OCI-LY1 (cell line): ENCODE measurements at regions not wholly inside any gene's neighbourhood (a gene's known extent, or its start where the extent isn't known, plus 50 kb on each side); places are given as distances from the start of the nearest gene placed in this dataset.

Experiments used
- EZH2 ChIP-seq: fragments of 200-600 bp; sonication (generic), shearing (Covaris generic); IDR thresholded peaks from 2 replicates; pipeline ENCODE4 v1.8.0; 2017; ENCODE audit warnings: borderline replicate concordance, mixed run types, mild to moderate bottlenecking, antibody characterized with exemption, low read length, moderate library complexity, mixed read lengths
- TF ChIP-seq, protein P1 (sequence below): fragments of 200-600 bp; sonication (generic), shearing (Covaris generic); IDR thresholded peaks from 2 replicates; pipeline ENCODE4 v1.5.1; 2017; ENCODE audit warnings: mild to moderate bottlenecking, antibody characterized with exemption, low read length, moderate library complexity, mixed read lengths

DNA sequence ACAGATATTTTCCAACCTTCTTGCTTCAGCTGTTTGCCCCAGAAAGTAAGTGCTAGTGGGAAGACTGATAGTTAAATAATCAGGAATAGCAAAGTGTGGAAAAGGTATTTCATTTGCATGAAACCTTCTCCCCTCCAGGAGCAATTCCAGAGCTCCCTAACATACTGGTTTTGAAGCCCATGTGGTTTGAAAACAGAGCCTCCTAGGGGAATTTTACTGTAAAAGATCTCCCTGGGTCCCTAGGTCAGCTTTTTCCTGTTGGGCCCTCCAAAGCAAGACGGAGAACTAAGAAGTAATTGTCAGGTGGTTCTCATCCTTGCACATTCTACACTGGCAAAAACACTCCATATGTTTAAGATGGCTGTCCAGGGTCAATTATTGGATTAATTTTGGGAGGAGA lies 218.7 kb upstream of the FOXD3 start:
- TF ChIP-seq, protein P1, sequence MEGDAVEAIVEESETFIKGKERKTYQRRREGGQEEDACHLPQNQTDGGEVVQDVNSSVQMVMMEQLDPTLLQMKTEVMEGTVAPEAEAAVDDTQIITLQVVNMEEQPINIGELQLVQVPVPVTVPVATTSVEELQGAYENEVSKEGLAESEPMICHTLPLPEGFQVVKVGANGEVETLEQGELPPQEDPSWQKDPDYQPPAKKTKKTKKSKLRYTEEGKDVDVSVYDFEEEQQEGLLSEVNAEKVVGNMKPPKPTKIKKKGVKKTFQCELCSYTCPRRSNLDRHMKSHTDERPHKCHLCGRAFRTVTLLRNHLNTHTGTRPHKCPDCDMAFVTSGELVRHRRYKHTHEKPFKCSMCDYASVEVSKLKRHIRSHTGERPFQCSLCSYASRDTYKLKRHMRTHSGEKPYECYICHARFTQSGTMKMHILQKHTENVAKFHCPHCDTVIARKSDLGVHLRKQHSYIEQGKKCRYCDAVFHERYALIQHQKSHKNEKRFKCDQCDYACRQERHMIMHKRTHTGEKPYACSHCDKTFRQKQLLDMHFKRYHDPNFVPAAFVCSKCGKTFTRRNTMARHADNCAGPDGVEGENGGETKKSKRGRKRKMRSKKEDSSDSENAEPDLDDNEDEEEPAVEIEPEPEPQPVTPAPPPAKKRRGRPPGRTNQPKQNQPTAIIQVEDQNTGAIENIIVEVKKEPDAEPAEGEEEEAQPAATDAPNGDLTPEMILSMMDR: no peak
- TF ChIP-seq EZH2: no peak
